ENCODE measurements at regions not wholly inside any gene's neighbourhood (a gene's known extent, or its start where the extent isn't known, plus 50 kb on each side); places are given as distances from the start of the nearest gene placed in this dataset.

DNA sequence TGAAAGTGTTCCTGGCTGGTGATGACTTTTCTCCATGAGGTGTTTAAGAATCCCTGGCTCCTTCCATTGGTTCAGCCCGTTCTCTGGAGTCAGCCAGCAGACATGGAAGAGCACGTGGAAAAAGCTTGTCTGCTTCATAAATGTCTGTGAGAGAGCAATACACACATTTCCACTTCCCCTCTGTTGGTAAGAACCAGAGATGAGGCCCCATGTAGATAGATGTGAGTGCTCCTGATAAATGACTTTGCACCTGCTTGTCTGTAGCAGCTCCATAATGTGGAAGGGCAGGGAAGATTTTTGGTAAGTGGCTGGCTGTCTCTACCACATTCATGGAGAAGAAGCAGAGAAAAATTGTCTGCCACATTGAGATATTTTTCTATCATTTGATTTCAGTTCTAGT is 325.8 kb downstream of the LMO7 start:
- TF ChIP-seq, protein P1, sequence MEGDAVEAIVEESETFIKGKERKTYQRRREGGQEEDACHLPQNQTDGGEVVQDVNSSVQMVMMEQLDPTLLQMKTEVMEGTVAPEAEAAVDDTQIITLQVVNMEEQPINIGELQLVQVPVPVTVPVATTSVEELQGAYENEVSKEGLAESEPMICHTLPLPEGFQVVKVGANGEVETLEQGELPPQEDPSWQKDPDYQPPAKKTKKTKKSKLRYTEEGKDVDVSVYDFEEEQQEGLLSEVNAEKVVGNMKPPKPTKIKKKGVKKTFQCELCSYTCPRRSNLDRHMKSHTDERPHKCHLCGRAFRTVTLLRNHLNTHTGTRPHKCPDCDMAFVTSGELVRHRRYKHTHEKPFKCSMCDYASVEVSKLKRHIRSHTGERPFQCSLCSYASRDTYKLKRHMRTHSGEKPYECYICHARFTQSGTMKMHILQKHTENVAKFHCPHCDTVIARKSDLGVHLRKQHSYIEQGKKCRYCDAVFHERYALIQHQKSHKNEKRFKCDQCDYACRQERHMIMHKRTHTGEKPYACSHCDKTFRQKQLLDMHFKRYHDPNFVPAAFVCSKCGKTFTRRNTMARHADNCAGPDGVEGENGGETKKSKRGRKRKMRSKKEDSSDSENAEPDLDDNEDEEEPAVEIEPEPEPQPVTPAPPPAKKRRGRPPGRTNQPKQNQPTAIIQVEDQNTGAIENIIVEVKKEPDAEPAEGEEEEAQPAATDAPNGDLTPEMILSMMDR (IDR thresholded peaks at IDR 0.05; ENCODE audit: insufficient read depth, low read depth, low read length), result no peak
- no peak for TF ChIP-seq EZH2 (IDR thresholded peaks at IDR 0.05; ENCODE audit: insufficient read depth, low read length)
